GM12873 (cell line): ENCODE measurements at regions not wholly inside any gene's neighbourhood (a gene's known extent, or its start where the extent isn't known, plus 50 kb on each side); places are given as distances from the start of the nearest gene placed in this dataset.

Experiments used
- TF ChIP-seq, protein P1 (sequence below): IDR thresholded peaks from 2 replicates; pipeline ENCODE4 v1.5.1; 2012; ENCODE audit warnings: low read depth, mild to moderate bottlenecking, moderate library complexity, low read length, control low read depth; ENCODE audit not compliant: insufficient read depth; ENCODE audit errors: missing control alignments

DNA sequence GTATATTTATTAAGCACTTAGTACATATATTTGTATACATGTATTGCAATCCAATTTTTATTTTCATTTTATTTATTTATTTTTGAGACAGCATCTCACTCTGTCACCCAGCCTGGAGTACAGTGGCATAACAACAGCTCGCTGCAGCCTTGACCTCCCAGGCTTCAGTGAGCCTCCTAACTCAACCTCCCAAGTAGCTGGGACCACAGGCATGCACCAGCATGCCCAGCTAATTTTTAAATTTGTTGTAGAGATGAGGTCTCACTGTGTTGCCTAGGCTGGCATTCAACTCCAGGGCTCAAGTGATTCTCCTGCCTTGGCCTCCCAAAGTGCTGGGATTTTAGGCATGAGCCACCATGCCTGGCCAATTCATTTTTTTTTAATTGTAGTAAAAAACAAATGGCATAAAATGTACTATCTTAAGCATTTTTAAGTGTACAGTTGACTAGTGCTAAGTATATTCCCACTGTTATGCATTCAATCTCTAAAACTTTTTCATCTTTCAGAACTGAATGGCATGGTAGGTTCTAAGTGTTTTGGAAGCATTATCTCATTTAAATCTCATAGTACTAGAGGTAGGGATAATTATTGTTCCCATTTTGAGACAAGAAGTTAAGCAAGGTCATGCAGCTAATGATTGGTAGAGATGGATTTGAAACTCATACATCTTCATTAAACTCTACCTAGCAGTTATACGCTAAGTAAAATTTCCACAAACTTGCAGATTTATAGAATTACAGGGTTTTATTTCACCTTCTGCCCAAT is 264.0 kb upstream of the NFE2L3 start:
- TF ChIP-seq, protein P1, sequence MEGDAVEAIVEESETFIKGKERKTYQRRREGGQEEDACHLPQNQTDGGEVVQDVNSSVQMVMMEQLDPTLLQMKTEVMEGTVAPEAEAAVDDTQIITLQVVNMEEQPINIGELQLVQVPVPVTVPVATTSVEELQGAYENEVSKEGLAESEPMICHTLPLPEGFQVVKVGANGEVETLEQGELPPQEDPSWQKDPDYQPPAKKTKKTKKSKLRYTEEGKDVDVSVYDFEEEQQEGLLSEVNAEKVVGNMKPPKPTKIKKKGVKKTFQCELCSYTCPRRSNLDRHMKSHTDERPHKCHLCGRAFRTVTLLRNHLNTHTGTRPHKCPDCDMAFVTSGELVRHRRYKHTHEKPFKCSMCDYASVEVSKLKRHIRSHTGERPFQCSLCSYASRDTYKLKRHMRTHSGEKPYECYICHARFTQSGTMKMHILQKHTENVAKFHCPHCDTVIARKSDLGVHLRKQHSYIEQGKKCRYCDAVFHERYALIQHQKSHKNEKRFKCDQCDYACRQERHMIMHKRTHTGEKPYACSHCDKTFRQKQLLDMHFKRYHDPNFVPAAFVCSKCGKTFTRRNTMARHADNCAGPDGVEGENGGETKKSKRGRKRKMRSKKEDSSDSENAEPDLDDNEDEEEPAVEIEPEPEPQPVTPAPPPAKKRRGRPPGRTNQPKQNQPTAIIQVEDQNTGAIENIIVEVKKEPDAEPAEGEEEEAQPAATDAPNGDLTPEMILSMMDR = no peak

GRCh38 chr7:25889765-25890164 is 262.2 kb upstream of the NFE2L3 start:
- TF ChIP-seq, protein P1 = no peak

DNA sequence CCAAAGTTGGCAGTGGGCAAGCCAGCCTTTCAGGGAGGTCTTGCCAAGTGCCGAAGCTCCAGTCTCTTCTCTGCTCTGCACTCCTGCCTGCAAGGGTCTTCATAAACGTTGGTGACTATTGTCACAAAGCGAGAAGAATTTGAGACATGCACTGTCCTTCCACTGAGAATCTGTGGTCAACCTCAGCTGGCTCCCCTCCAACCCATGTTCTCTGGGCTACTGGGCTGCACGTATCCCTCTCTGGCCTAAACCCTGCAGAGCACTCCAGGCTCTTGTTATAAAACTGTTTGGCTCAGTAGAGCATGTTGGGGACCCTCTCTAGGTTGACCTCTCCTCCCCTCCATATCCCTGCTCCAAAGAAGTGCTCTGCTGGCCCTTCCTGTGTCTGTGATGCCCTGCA is 260.4 kb upstream of the NFE2L3 start:
- TF ChIP-seq, protein P1 = no peak

DNA sequence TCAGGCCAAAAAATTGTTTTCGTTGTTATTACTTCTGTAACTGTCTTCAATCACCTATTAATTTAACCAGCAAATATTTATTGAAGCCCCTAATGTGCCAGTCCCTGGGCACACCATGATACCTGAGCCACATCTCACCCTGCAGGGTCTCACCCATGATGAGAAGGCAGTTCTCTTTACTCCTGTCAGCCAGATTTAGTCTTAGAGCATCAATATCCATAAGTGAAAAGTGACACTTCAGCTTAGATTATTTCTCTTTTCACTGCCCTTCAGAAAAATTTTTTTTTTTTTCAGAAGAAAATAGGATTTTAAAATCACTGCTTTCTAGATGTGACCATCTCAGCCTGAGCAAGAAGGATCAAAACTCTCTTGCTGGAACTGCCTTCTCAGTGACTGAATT is 258.6 kb upstream of the NFE2L3 start:
- TF ChIP-seq, protein P1 = no peak

DNA sequence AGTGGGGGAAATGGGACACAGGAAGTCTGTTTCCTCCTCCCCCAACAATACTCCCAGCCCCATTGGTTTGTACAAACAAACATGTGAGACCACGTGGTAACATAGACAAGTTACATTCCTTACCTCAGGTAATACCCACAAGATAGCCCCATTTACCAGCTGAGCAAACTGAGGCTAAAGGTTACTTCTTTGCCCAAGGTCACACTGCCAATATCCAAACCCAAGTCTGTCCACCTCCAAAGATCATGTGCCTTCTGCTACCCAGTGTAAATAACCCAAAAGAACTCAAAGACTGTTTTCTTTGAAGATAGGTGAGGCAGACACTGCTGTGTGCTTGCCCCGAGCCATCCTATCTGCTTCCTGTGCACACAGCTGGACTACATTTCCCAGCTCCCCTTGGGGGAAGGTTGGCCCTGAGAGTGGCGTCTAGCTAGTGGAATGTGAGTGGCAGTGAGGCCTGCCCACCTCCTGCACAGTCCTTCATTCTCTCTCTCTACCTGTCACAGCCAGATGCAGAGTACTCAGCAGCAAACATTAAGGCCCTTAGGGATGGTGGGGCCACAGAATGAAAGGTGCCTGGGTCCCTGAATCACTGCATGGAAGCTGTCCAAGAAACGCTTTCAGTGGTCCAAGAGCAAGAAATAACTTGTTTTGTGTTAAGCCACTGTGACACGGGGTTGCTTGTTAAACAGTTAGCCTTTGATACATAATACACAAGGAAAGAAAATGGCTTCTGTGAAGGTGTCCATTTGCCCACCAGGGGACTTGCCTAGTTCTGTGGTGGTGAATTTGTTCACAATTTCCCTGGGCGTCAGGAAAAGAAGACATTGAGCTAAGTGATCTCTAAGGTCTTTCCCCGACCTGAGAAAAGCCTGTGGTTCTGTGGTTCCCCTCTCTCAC is 257.7 kb upstream of the NFE2L3 start:
- TF ChIP-seq, protein P1 = no peak

GRCh38 chr7:25894902-25895791 is 256.9 kb upstream of the NFE2L3 start:
- TF ChIP-seq, protein P1 = peak; percentile 78
